CD4-positive, alpha-beta memory T cell (primary cell): ENCODE measurements at regions not wholly inside any gene's neighbourhood (a gene's known extent, or its start where the extent isn't known, plus 50 kb on each side); places are given as distances from the start of the nearest gene placed in this dataset.
"Not testable (repeated sequence)": the region's sequence is repeated elsewhere in the genome, so short reads cannot be mapped to it uniquely, and the experiment has no call there.

Experiments
- CTCF ChIA-PET: fragments of 350-600 bp; sonication (Branson Sonifier 250); formaldehyde crosslinking; loops from one replicate; lab custom pipeline; 2021; ENCODE audit warnings: inconsistent platforms; ENCODE audit not compliant: partially characterized antibody; lab: Charles Lee
- POLR2A ChIA-PET: fragments of 350-600 bp; sonication (Branson Sonifier 250); formaldehyde crosslinking; loops from one replicate; lab custom pipeline; 2021; ENCODE audit not compliant: partially characterized antibody; lab: Charles Lee
- DNase-seq, 5 donors: peaks; one replicate each; pipeline versions ENCODE4 v3.0.0 to v3.0.0-alpha.2; 2020 to 2022; ENCODE audit warnings: mixed read lengths in 1 of 5
- H3K27ac ChIP-seq: one replicate; pipeline ENCODE4 v1.7.0; 2013; ENCODE audit warnings: low read depth, low read length
- H3K27me3 ChIP-seq: 2 replicates; pipeline ENCODE4 v1.7.0; 2013; ENCODE audit warnings: mild to moderate bottlenecking, low read length, moderate library complexity; ENCODE audit not compliant: insufficient read depth
- H3K36me3 ChIP-seq: 2 replicates; pipeline ENCODE4 v1.7.0; 2013; ENCODE audit warnings: mild to moderate bottlenecking, low read length, moderate library complexity; ENCODE audit not compliant: insufficient read depth
- H3K4me1 ChIP-seq: 2 replicates; pipeline ENCODE4 v1.7.0; 2013; ENCODE audit warnings: mild to moderate bottlenecking, low read length, moderate library complexity; ENCODE audit not compliant: insufficient read depth
- H3K4me3 ChIP-seq, 2 donors: one replicate each; pipeline ENCODE4 v1.7.0; 2013; ENCODE audit warnings: low read length in 2 of 2, mild to moderate bottlenecking in 1 of 2
- H3K9me3 ChIP-seq, 2 donors: one replicate each; pipeline ENCODE4 v1.7.0; 2013; ENCODE audit warnings: low read length in 2 of 2, control low read depth in 1 of 2; ENCODE audit not compliant: control insufficient read depth in 1 of 2
- H3K27ac Mint-ChIP-seq, 7 donors: one replicate each; pipeline ENCODE4 v1.8.0; 2020 to 2021; ENCODE audit warnings: mixed read lengths in 7 of 7, mild to moderate bottlenecking in 6 of 7, inconsistent platforms in 3 of 7, moderate library complexity in 3 of 7
- H3K27me3 Mint-ChIP-seq, 2 donors: one replicate each; pipeline ENCODE4 v1.8.0; 2020 to 2021; ENCODE audit warnings: mixed read lengths in 2 of 2
- H3K36me3 Mint-ChIP-seq, 2 donors: one replicate each; pipeline ENCODE4 v1.8.0; 2020 to 2021; ENCODE audit warnings: mixed read lengths in 2 of 2, inconsistent platforms in 1 of 2, mild to moderate bottlenecking in 1 of 2
- H3K4me1 Mint-ChIP-seq, 4 donors: one replicate each; pipeline ENCODE4 v1.8.0; 2020 to 2021; ENCODE audit warnings: mixed read lengths in 4 of 4, mild to moderate bottlenecking in 1 of 4
- H3K4me3 Mint-ChIP-seq, 8 donors: one replicate each; pipeline ENCODE4 v1.8.0; 2020 to 2021; ENCODE audit warnings: mixed read lengths in 8 of 8, mild to moderate bottlenecking in 7 of 8, moderate library complexity in 6 of 8, inconsistent platforms in 3 of 8
- H3K9me3 Mint-ChIP-seq, 8 donors: one replicate each; pipeline ENCODE4 v1.8.0; 2020 to 2021; ENCODE audit warnings: mixed read lengths in 8 of 8, mild to moderate bottlenecking in 5 of 8, inconsistent platforms in 3 of 8, moderate library complexity in 1 of 8
- intact Hi-C: fragments of 100-400 bp; cut with micrococcal nuclease; formaldehyde crosslinking; loops from one replicate; pipeline ENCODE4 v1.15.1; 2023

DNA sequence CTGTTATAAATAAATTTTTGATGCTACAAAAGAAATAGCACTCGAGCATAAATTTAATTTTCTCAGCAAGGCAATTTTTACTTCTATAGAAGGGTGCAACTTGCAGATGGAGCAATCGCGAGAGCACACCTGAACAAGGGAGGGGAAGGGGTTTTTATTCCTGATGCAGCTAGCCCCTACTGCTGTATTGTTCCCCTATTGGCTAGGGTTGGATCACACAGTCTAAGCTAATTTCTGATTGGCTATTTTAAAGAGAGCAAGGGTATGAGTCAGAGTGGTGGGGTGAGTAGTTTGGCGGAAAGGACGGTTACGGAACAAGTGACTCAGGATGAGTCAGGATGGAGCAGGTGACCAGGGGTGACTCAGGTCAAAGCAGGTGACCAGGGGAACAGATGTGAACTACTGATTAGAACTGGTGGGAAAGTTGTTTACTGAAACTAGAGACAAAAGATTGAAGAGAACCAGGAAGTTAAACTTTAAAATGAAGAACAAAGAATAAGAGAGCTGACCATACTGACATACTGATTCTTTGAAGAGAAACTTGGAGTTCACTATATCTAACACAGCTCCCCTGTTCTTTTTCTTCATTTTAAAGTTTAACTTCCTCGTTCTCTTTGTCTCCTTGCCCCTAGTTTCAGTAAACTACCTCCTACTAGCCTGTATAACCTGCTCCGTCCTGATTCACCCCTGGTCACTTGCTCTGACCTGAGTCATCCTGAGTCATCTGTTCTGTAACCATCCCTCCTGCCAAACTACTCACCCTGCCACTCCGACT is 101.9 kb upstream of the SHB start:
- POLR2A ChIA-PET, H3K36me3 Mint-ChIP-seq, DNase-seq, H3K27ac Mint-ChIP-seq, H3K9me3 ChIP-seq, H3K27me3 ChIP-seq, H3K27ac ChIP-seq, H3K4me1 Mint-ChIP-seq, H3K4me3 Mint-ChIP-seq, H3K4me1 ChIP-seq, H3K4me3 ChIP-seq, H3K36me3 ChIP-seq, intact Hi-C loops: not testable (repeated sequence)
- peaks cover 10 to 13% of the 10 kb centered on the region in 2 donors for H3K27me3 Mint-ChIP-seq
- H3K9me3 Mint-ChIP-seq = peaks cover 3 to 30% (median 26%) of the 10 kb centered on the region in 8 donors
- CTCF ChIA-PET = interaction anchor here (2.7 kb wide), 1 partner anchor 11 kb away, joined by 10 read pairs; no protein-coding TSS in a partner anchor

DNA sequence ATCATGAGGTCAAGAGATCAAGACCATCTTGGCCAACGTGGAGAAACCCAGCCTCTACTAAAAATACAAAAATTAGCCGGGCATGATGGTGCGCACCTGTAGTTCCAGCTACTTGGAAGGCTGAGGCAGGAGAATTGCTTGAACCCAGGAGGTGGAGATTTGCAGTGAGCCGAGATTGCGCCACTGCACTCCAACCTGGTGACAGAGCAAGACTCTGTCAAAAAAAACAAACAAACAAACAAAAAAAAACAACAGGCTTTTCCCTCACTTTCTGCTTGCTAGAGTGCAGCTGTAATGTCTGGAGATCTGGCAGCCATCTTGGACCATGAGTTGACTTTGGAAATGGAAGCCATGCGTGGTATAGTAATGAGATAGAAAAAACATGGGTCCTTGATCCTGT is 101.1 kb upstream of the SHB start:
- intact Hi-C loops, POLR2A ChIA-PET, H3K9me3 ChIP-seq, DNase-seq, H3K4me3 ChIP-seq, H3K36me3 ChIP-seq, H3K27ac Mint-ChIP-seq, H3K4me3 Mint-ChIP-seq, H3K4me1 Mint-ChIP-seq, H3K4me1 ChIP-seq, H3K27me3 ChIP-seq, H3K27ac ChIP-seq, H3K36me3 Mint-ChIP-seq: not testable (repeated sequence)
- CTCF ChIA-PET = interaction anchor here (2.7 kb wide), 1 partner anchor 10 kb away, joined by 10 read pairs; no protein-coding TSS in a partner anchor
- peaks cover 10 to 13% of the 10 kb centered on the region in 2 donors for H3K27me3 Mint-ChIP-seq
- peaks cover 3 to 30% (median 26%) of the 10 kb centered on the region in 8 donors for H3K9me3 Mint-ChIP-seq

DNA sequence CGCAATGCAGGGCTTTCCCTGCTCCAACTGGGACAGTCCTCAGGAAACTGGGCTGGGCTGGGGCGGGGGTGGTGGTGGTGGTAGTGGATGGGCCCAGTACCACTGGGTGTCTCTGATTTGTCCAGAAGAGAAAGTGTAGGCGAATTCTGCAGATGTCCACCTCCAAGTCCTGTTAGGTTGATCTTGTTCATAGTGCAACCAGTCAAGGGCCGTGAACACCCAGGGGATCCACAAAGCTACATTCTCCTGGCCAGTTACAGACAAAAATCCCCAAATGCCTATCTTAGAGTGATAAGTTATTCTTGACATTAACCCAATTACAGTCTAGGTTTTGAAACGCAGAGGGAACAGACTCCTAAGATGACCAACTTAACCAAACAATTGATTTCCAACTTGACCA is 97.5 kb upstream of the SHB start:
- Mint-ChIP-seq H3K27ac (no peak overlapping the region), H3K4me3 (no peak overlapping the region), H3K9me3 (peaks cover 3 to 24% (median 21%) of the 10 kb centered on the region in 8 donors), H3K4me1 (peaks cover 0 to 4% (median 2%) of the 10 kb centered on the region in 4 donors), H3K36me3 (no peaks in the 10 kb centered on the region), H3K27me3 (peaks cover 2 to 9% of the 10 kb centered on the region in 2 donors)
- H3K4me1 ChIP-seq = no peaks in the 10 kb centered on the region
- intact Hi-C loops = no loop called here
- no peak overlapping the region for H3K4me3 ChIP-seq
- H3K27me3 ChIP-seq = no peaks in the 10 kb centered on the region
- H3K9me3 ChIP-seq = no peaks in the 10 kb centered on the region
- ChIA-PET POLR2A (no interaction called here), CTCF (no interaction called here)
- H3K27ac ChIP-seq = no peak overlapping the region
- no peaks in the 10 kb centered on the region for H3K36me3 ChIP-seq
- DNase-seq = no peak

DNA sequence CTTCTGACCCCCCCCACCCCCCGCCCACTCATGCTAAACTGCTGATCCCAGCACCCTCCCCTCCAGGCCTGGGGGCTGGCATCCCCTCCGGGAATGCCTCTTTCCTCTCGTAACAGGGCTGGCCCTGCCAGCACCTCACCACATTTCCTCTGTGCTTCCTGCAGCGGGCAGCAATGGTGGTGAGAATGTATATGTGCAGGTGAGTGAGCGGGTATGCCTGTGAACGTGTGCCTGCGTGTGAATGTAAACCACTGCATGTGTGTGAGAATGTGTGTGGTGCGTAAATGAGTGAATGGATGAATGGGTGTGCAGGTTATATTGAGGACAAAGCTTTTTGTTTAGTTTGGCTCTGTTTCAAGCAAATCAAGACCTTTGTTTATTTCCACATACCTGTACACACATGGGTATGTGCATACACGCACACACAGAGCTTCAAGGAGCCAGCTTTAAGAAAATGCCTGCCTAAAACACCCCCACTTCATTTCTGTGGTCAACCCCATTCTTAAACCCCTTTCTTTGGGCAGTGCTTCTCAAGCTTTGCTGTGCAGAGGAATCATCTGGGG is 95.7 kb upstream of the SHB start:
- ChIA-PET POLR2A (no interaction called here), CTCF (interaction anchor here (0.7 kb wide), 1 partner anchor 251 kb away, joined by 3 read pairs; no protein-coding TSS in a partner anchor)
- no peaks in the 10 kb centered on the region for H3K36me3 Mint-ChIP-seq
- Histone ChIP-seq H3K9me3 (no peaks in the 10 kb centered on the region), H3K4me3 (no peak overlapping the region), H3K27ac (no peak overlapping the region), H3K36me3 (no peaks in the 10 kb centered on the region), H3K27me3 (no peaks in the 10 kb centered on the region), H3K4me1 (no peaks in the 10 kb centered on the region)
- H3K27me3 Mint-ChIP-seq = peaks cover 2 to 6% of the 10 kb centered on the region in 2 donors
- peaks cover 0 to 4% (median 2%) of the 10 kb centered on the region in 4 donors for H3K4me1 Mint-ChIP-seq
- H3K4me3 Mint-ChIP-seq = no peak overlapping the region
- peaks cover 0 to 9% (median 6%) of the 10 kb centered on the region in 8 donors for H3K9me3 Mint-ChIP-seq
- no peak for DNase-seq
- intact Hi-C loops = no loop called here
- no peak overlapping the region for H3K27ac Mint-ChIP-seq

DNA sequence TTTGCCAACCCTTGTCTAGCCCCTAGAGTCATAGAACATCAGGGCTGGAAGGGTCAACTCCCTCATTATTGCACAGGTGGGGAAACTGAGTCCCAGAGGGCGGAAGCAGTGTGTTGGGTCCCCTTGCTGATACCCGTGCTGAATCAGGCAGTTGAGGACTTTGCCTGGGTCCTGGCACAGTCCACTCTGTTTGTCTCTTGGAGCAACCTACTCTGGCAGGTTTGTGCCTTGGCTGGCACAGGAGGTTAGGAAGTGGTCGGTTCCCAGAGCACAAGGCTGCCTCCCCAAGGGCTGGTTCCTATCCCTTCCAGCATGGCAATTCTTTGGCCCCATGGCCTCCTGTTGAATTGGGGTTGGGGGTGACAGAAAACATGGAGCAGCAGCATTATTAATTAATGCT is 94.5 kb upstream of the SHB start:
- intact Hi-C loops = no loop called here
- H3K27me3 Mint-ChIP-seq = peaks cover 1 to 2% of the 10 kb centered on the region in 2 donors
- POLR2A ChIA-PET = no interaction called here
- Histone ChIP-seq H3K36me3 (no peaks in the 10 kb centered on the region), H3K9me3 (no peaks in the 10 kb centered on the region), H3K4me3 (no peak overlapping the region), H3K27ac (no peak overlapping the region), H3K27me3 (no peaks in the 10 kb centered on the region), H3K4me1 (no peaks in the 10 kb centered on the region)
- peaks cover 0 to 2% (median 0%) of the 10 kb centered on the region in 8 donors for H3K9me3 Mint-ChIP-seq
- CTCF ChIA-PET = interaction anchor here (0.6 to 1.6 kb wide), 2 partner anchors 9 to 42 kb away, joined by 3 read pairs; no protein-coding TSS in a partner anchor
- no peak overlapping the region for H3K4me3 Mint-ChIP-seq
- no peak overlapping the region for H3K27ac Mint-ChIP-seq
- H3K36me3 Mint-ChIP-seq = no peaks in the 10 kb centered on the region
- no peak for DNase-seq
- peaks cover 0 to 4% (median 2%) of the 10 kb centered on the region in 4 donors for H3K4me1 Mint-ChIP-seq

DNA sequence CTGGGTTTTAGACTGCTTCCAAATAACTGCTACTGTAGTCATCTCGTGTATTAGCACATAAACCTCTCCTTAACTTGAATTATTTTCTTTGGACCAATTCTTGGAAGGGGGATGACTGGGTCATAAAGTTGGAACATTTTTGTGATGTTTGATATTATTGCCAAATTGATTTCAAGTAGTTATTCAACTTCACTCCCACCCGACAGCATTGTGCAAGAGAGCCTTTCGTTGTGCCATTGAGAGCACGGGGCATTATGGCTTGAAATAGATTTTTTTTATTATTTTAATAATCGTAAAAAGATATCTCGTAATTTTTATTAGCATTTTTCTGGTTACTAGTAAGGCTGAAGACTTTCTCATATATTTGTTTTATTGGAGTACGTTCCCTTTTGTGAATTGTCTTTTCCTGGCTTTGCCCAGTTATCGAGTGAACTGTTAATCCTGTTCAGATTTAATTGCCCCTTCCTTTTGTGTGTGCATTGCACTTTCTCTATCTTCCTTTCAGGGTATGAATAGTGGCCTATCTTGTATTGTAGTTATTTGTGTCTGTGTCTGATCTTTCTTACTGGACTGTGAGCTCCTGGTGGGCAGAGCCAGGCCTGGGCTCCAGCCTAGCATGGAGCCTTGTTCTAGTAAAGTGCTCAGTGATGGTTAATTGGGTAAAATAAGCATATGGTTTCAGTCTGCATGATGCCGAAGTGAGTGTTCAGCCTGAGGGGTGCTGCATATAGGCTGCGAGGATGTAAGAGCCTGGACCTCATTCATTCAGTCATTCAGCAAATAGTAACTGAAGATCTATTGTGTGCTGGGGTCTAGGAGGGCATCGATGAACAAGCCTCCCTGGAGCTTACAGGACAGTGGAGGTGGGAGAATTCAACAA is 93.5 kb upstream of the SHB start:
- Mint-ChIP-seq H3K36me3 (no peaks in the 10 kb centered on the region), H3K4me1 (peaks cover 0 to 4% (median 2%) of the 10 kb centered on the region in 4 donors), H3K27ac (no peak overlapping the region), H3K27me3 (peaks cover 1 to 2% of the 10 kb centered on the region in 2 donors), H3K9me3 (no peaks in the 10 kb centered on the region), H3K4me3 (no peak overlapping the region)
- H3K4me1 ChIP-seq = no peaks in the 10 kb centered on the region
- H3K4me3 ChIP-seq = no peak overlapping the region
- no peak overlapping the region for H3K27ac ChIP-seq
- ChIA-PET CTCF (interaction anchor here (0.6 to 4.7 kb wide), 4 partner anchors 8 to 249 kb away, joined by 3 to 52 read pairs (median 4); no protein-coding TSS in a partner anchor), POLR2A (no interaction called here)
- DNase-seq = no peak
- intact Hi-C loops = no loop called here
- H3K9me3 ChIP-seq = no peaks in the 10 kb centered on the region
- no peaks in the 10 kb centered on the region for H3K27me3 ChIP-seq
- no peaks in the 10 kb centered on the region for H3K36me3 ChIP-seq
